ENCODE measurements at regions not wholly inside any gene's neighbourhood (a gene's known extent, or its start where the extent isn't known, plus 50 kb on each side); places are given as distances from the start of the nearest gene placed in this dataset.
"Not testable (repeated sequence)": the region's sequence is repeated elsewhere in the genome, so short reads cannot be mapped to it uniquely, and the experiment has no call there.

DNA sequence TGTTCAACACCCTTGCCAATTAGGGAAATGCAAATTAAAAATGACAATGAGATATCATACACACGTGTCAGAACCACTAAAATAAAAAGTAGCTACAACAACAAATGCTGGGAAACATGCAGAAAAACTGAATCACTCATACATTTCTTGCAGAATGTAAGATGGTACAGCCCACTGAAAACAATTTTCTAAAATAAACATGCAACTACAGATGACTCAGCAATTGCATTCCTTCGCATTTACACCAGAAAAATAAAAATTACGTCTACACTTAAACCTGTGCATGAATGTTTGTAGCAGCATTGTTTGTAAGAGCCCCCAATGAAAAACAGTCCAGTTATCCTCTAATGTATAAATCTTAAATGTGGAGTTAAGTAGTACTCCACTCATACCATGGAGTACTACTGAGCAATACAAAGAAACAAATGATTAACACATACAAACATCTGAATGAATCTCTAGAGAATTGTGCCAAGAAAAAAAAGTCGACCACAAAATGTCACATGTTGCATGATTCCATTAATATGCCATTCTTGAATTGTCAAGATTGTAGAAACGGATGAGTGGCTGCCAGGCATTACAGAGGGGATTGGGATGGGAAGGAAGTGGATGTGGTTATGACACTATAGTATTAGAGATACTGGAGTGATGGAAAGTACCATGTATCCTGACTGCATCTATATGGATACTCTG is 134.6 kb upstream of the NPSR1 start:
- intact Hi-C loops (cut with DNase I): no loop called here

DNA sequence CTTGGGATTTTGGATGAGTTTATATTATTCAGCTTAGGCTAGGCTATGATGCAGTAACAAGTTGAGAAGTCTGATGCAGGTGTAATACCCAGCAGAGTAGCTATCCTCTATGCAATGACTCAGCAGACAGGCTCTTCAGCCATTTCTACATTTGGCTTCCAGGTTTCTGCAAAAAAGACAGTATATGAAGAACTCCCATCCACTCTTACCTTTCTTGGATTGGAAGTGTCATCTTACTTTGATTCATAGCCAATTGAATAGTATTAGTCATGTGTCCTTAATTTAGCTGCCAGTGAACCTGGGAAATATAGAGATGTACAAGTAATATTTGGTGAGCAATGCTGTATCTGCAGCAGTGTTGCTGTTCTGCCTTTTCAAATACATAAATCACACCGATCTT is 127.8 kb upstream of the NPSR1 start:
- DNase-seq: no peak
- intact Hi-C loops (cut with DNase I): no loop called here

More for the DNA sequence above, 134.6 kb upstream of the NPSR1 start:
- no peak for DNase-seq

DNA sequence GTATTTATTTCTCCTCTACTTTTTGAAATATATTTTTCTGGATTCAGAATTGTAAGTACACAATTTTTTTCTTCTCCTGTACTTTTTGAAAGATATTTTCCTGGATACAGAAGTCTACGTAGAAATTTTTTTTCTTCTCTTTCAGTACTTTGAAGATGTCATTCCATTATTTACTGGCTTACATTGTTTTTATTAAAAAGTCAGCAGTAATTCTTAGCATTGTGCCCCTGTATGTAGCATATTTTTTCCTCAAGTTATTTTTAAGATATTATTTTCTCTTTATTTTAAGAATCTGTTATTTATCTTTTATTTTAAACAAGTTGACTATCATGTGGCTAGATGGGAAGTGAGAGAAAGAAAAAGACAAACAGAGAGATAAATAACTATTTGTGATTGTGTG is 119.0 kb upstream of the NPSR1 start:
- DNase-seq: no peak
- intact Hi-C loops (cut with DNase I): no loop called here

- DNase-seq: no peak
- intact Hi-C loops (cut with DNase I): no loop called here
These were observed 113.4 kb upstream of the NPSR1 start for GRCh38 chr7:34544621-34545020.

DNA sequence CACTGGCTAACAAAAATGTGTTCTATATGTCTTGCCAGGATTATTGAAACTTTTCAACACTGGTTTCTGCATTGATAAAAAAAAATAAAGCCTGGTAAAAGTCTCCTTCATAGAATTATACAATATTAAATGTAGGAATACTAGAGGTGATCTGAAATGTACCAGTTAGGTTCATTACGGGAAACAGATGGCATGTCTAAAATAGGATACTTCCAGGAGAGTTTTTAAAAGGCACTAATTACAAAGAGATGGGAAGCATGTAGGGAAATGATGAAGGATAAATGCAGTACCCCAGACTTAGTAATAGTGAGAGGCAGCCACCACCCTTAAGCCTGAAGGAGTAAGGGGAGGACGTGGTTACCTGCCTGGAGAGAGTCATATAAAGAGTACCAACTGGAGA is 107.0 kb upstream of the NPSR1 start:
- DNase-seq: no peak
- intact Hi-C loops (cut with DNase I): no loop called here

GRCh38 chr7:34552502-34552901 is 105.5 kb upstream of the NPSR1 start:
- intact Hi-C loops (cut with DNase I): no loop called here
- DNase-seq: no peak

GRCh38 chr7:34558022-34558421 is 100.0 kb upstream of the NPSR1 start:
- DNase-seq: no peak
- intact Hi-C loops (cut with DNase I): no loop called here

- DNase-seq: no peak
- intact Hi-C loops (cut with DNase I): no loop called here
These were observed 93.9 kb upstream of the NPSR1 start for GRCh38 chr7:34564091-34564490.

DNA sequence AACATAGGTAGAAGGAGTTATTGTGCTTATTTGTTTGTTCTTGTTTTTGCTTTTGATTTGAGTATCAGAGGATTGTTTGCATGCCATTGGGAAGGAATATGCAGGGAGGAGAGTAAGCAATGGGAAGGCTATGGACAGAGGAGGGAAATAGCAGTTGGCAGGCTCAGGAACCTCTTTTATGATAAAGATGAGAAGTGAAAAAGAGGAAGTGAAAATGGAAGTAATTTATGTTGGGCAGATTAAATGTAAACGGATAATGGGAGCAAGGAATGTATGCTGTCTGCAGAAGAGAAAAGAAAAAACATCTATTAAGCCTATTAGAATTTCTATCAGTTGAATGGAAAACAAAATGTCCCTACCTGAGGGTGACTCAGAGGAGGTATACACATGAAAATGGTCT is 90.1 kb upstream of the NPSR1 start:
- intact Hi-C loops (cut with DNase I): no loop called here
- DNase-seq: no peak

- DNase-seq: no peak
- intact Hi-C loops (cut with DNase I): no loop called here
These were observed 87.9 kb upstream of the NPSR1 start for GRCh38 chr7:34569975-34570699.

- intact Hi-C loops (cut with DNase I): no loop called here
- no peak for DNase-seq
These were observed 83.0 kb upstream of the NPSR1 start for GRCh38 chr7:34575006-34575405.

GRCh38 chr7:34577934-34578333 is 80.1 kb upstream of the NPSR1 start:
- intact Hi-C loops (cut with DNase I); DNase-seq: not testable (repeated sequence)

DNA sequence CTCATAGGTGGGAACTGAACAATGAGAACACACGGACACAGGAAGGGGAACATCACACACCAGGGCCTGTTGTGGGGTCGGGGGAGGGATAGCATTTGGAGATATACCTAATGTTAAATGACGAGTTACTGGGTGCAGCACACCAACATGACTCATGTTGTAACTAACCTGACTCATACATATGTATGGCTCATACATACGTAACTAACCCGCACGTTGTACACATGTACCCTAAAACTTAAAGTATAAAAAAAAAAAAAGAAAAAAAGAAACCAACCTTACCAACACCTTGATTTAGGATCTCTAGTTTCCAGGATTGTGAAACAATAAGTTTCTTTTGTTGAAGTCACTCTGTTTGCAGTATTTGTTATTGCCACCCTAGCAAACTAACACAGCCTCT is 76.3 kb upstream of the NPSR1 start:
- intact Hi-C loops (cut with DNase I); DNase-seq: not testable (repeated sequence)

DNA sequence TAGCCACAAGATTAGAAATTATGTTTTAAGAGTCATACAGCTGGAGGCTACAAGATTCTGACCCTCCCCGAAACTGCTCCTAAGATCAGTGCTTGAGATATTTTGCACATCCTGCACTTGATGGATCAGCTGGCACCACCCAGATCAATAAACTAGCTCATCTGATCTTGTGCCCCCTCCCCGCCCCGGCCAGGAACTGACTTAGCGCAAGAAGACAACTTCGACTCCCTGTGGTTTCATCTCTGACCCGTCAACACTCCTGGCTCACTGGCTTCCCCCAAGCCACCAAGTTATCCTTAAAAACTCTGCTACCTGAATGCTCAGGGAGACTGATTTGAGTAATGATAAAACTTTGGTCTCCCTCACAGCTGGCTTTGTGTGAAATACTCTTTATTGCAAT is 73.5 kb upstream of the NPSR1 start:
- intact Hi-C loops (cut with DNase I): no loop called here
- no peak for DNase-seq

DNA sequence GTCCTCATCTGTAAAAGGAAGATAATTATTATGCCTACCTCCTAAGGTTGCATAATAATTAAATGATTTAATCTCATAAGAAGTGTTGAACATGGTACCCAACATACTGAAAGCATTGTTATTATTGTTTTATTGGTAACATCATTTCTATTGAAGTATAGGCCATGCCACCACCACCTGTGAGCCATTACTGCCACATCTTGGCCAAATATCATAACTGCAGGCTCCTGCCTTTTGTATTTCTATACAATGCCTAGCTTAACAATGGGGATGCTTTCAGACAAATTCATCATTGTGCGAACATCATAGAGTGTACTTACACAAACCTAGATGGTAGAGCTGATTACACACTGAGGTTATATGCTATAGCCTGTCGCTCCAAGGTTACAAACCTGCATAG is 61.1 kb upstream of the NPSR1 start:
- no peak for DNase-seq
- intact Hi-C loops (cut with DNase I): no loop called here

GRCh38 chr7:34603711-34604444 is 54.1 kb upstream of the NPSR1 start:
- no peak for DNase-seq
- intact Hi-C loops (cut with DNase I): no loop called here

Measured in head of caudate nucleus (tissue), 42 donors.